KMS-11 (cell line): ENCODE measurements at regions not wholly inside any gene's neighbourhood (a gene's known extent, or its start where the extent isn't known, plus 50 kb on each side); places are given as distances from the start of the nearest gene placed in this dataset.

Source experiments
- H2AFZ ChIP-seq: fragments of 200-600 bp; sonication (generic); 2 replicates; pipeline ENCODE4 v1.6.1; 2016; ENCODE audit warnings: antibody characterized with exemption, mixed run types, low read depth
- H3K27ac ChIP-seq: fragments of 200-600 bp; sonication (generic); 2 replicates; pipeline ENCODE4 v1.6.1; 2016; ENCODE audit warnings: mild to moderate bottlenecking, mixed run types
- H3K27me3 ChIP-seq: fragments of 200-600 bp; sonication (generic); 2 replicates; pipeline ENCODE4 v1.6.1; 2017; ENCODE audit warnings: mild to moderate bottlenecking, low read depth, mixed run types, moderate library complexity; ENCODE audit not compliant: insufficient read depth
- H3K36me3 ChIP-seq: fragments of 200-600 bp; sonication (generic); 2 replicates; pipeline ENCODE4 v1.6.1; 2017; ENCODE audit warnings: mild to moderate bottlenecking, mixed run types; ENCODE audit not compliant: insufficient read depth
- H3K4me1 ChIP-seq: fragments of 200-600 bp; sonication (generic); 2 replicates; pipeline ENCODE4 v1.6.1; 2016; ENCODE audit warnings: mild to moderate bottlenecking, low read depth, mixed run types; ENCODE audit not compliant: poor library complexity, severe bottlenecking
- H3K4me2 ChIP-seq: fragments of 200-600 bp; sonication (generic); 2 replicates; pipeline ENCODE4 v1.7.0; 2016; ENCODE audit warnings: mild to moderate bottlenecking, mixed run types
- H3K4me3 ChIP-seq: fragments of 200-600 bp; sonication (generic); IDR thresholded peaks from 2 replicates; pipeline ENCODE4 v1.6.1; 2017; ENCODE audit warnings: low read depth, low read length, mixed read lengths; ENCODE audit not compliant: insufficient read depth
- H3K79me2 ChIP-seq: fragments of 200-600 bp; sonication (generic); 2 replicates; pipeline ENCODE4 v1.6.1; 2016; ENCODE audit warnings: low read depth, mixed run types; ENCODE audit not compliant: insufficient read depth
- H3K9ac ChIP-seq: fragments of 200-600 bp; sonication (generic); 2 replicates; pipeline ENCODE4 v1.6.1; 2016; ENCODE audit warnings: mild to moderate bottlenecking, mixed run types
- H4K20me1 ChIP-seq: fragments of 200-600 bp; sonication (generic); 2 replicates; pipeline ENCODE4 v1.6.1; 2016; ENCODE audit warnings: mild to moderate bottlenecking, mixed run types; ENCODE audit not compliant: insufficient read depth
- CTCF ChIP-seq: fragments of 200-600 bp; sonication (generic); conservative IDR thresholded peaks from 2 replicates; pipeline ENCODE4 v1.6.1; 2017; ENCODE audit warnings: low read depth, mild to moderate bottlenecking, antibody characterized with exemption, low read length, moderate library complexity, mixed read lengths

GRCh38 chr19:31520633-31521032 is 171.4 kb upstream of the TSHZ3 start:
- no peak for TF ChIP-seq CTCF
- no peak overlapping the region for H3K4me2 ChIP-seq
- no peaks in the 10 kb centered on the region for H3K36me3 ChIP-seq
- H4K20me1 ChIP-seq: no peaks in the 10 kb centered on the region
- H3K27me3 ChIP-seq: no peaks in the 10 kb centered on the region
- H2AFZ ChIP-seq: no peak overlapping the region
- no peak overlapping the region for H3K4me3 ChIP-seq
- no peak overlapping the region for H3K27ac ChIP-seq
- no peaks in the 10 kb centered on the region for H3K4me1 ChIP-seq
- no peaks in the 10 kb centered on the region for H3K79me2 ChIP-seq
- no peak overlapping the region for H3K9ac ChIP-seq

GRCh38 chr19:31525610-31526147 is 176.4 kb upstream of the TSHZ3 start:
- H2AFZ ChIP-seq: no peak overlapping the region
- H3K36me3 ChIP-seq: no peaks in the 10 kb centered on the region
- H3K4me3 ChIP-seq: no peak overlapping the region
- no peak overlapping the region for H3K9ac ChIP-seq
- no peaks in the 10 kb centered on the region for H3K4me1 ChIP-seq
- no peaks in the 10 kb centered on the region for H3K27me3 ChIP-seq
- H3K79me2 ChIP-seq: no peaks in the 10 kb centered on the region
- no peak overlapping the region for H3K27ac ChIP-seq
- TF ChIP-seq CTCF: no peak
- no peaks in the 10 kb centered on the region for H4K20me1 ChIP-seq
- H3K4me2 ChIP-seq: no peak overlapping the region

- H3K4me3 ChIP-seq: no peak overlapping the region
- H2AFZ ChIP-seq: no peak overlapping the region
- no peaks in the 10 kb centered on the region for H3K27me3 ChIP-seq
- H4K20me1 ChIP-seq: no peaks in the 10 kb centered on the region
- H3K27ac ChIP-seq: no peak overlapping the region
- H3K4me2 ChIP-seq: no peak overlapping the region
- H3K9ac ChIP-seq: no peak overlapping the region
- no peak for TF ChIP-seq CTCF
- no peaks in the 10 kb centered on the region for H3K36me3 ChIP-seq
- H3K79me2 ChIP-seq: no peaks in the 10 kb centered on the region
- H3K4me1 ChIP-seq: no peaks in the 10 kb centered on the region
These were observed 178.2 kb upstream of the TSHZ3 start for GRCh38 chr19:31527443-31527842.

GRCh38 chr19:31528261-31528660 is 179.0 kb upstream of the TSHZ3 start:
- H3K4me3 ChIP-seq: no peak overlapping the region
- H3K4me1 ChIP-seq: no peaks in the 10 kb centered on the region
- H4K20me1 ChIP-seq: no peaks in the 10 kb centered on the region
- H3K27ac ChIP-seq: no peak overlapping the region
- H3K9ac ChIP-seq: no peak overlapping the region
- H3K27me3 ChIP-seq: no peaks in the 10 kb centered on the region
- no peak for TF ChIP-seq CTCF
- no peak overlapping the region for H3K4me2 ChIP-seq
- H2AFZ ChIP-seq: no peak overlapping the region
- no peaks in the 10 kb centered on the region for H3K36me3 ChIP-seq
- H3K79me2 ChIP-seq: no peaks in the 10 kb centered on the region
